ENCODE measurements at regions not wholly inside any gene's neighbourhood (a gene's known extent, or its start where the extent isn't known, plus 50 kb on each side); places are given as distances from the start of the nearest gene placed in this dataset.

- DNase-seq (ENCODE audit: low read depth) = no peak
Observed at GRCh38 chr9:105912863-105913516, 218.6 kb downstream of the TMEM38B start.

- peak; percentile 20 for DNase-seq (ENCODE audit: low read depth)
Observed at GRCh38 chr9:105921057-105921726, 226.9 kb downstream of the TMEM38B start.

GRCh38 chr9:105928416-105928815, 234.1 kb downstream of the TMEM38B start:
- no peak for DNase-seq (ENCODE audit: low read depth)

GRCh38 chr9:105930011-105930627, 235.8 kb downstream of the TMEM38B start:
- peak; percentile 17 for DNase-seq (ENCODE audit: low read depth)

GRCh38 chr9:105932276-105932675, 237.9 kb downstream of the TMEM38B start:
- no peak for DNase-seq (ENCODE audit: low read depth)

GRCh38 chr9:105950448-105950847, 256.1 kb downstream of the TMEM38B start:
- no peak for DNase-seq (ENCODE audit: low read depth)

- no peak for DNase-seq (ENCODE audit: low read depth)
Observed at GRCh38 chr9:105950894-105951293, 256.6 kb downstream of the TMEM38B start.

GRCh38 chr9:105954517-105954916, 260.2 kb downstream of the TMEM38B start:
- no peak for DNase-seq (ENCODE audit: low read depth)

GRCh38 chr9:105957830-105958229, 263.5 kb downstream of the TMEM38B start:
- DNase-seq (ENCODE audit: low read depth) = peak; percentile 25

- DNase-seq (ENCODE audit: low read depth) = no peak
Observed at GRCh38 chr9:105958587-105958986, 264.2 kb downstream of the TMEM38B start.

- no peak for DNase-seq (ENCODE audit: low read depth)
Observed at GRCh38 chr9:105959531-105959930, 265.2 kb downstream of the TMEM38B start.

GRCh38 chr9:105963343-105964099, 269.2 kb downstream of the TMEM38B start:
- DNase-seq (ENCODE audit: low read depth) = no peak

GRCh38 chr9:105964156-105964555, 269.8 kb downstream of the TMEM38B start:
- no peak for DNase-seq (ENCODE audit: low read depth)

GRCh38 chr9:105966834-105967233, 272.5 kb downstream of the TMEM38B start:
- DNase-seq (ENCODE audit: low read depth) = no peak

GRCh38 chr9:105967248-105967647, 272.9 kb downstream of the TMEM38B start:
- DNase-seq (ENCODE audit: low read depth) = no peak

- no peak for DNase-seq (ENCODE audit: low read depth)
Observed at GRCh38 chr9:105967797-105968196, 273.5 kb downstream of the TMEM38B start.

- DNase-seq (ENCODE audit: low read depth) = no peak
Observed at GRCh38 chr9:105968811-105969466, 274.6 kb downstream of the TMEM38B start.

- peak; percentile 30 for DNase-seq (ENCODE audit: low read depth)
Observed at GRCh38 chr9:105969636-105970035, 275.3 kb downstream of the TMEM38B start.

GRCh38 chr9:105971986-105972385, 277.6 kb downstream of the TMEM38B start:
- DNase-seq (ENCODE audit: low read depth) = no peak

GRCh38 chr9:105972466-105973204, 278.3 kb downstream of the TMEM38B start:
- DNase-seq (ENCODE audit: low read depth) = no peak

- peak; percentile 32 for DNase-seq (ENCODE audit: low read depth)
Observed at GRCh38 chr9:105973951-105974351, 279.6 kb downstream of the TMEM38B start.

All from RPMI7951 (cell line).